ENCODE measurements at regions not wholly inside any gene's neighbourhood (a gene's known extent, or its start where the extent isn't known, plus 50 kb on each side); places are given as distances from the start of the nearest gene placed in this dataset.

DNA sequence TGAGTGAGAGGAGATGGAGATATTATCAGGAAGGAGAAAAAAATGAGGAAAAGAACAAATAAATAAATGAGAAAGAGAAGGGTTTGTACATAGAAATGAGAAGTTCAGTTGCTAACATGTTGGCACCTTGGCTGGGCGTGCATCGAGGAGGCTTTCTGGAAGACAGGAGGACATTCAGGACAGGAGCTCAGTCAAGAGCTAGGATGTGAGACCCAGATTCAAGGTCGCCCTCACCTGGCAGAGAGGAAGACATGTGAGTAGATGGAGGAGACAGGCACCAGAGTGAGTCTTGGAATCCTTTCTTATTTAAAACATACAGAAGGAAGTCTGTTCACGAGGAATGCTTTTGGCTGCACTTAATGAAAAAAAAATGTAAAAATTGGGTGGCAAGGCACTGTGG, 640.9 kb downstream of the NPHP4 start:
- TF ChIP-seq TAF1 (IDR thresholded peaks at IDR 0.05; ENCODE audit: borderline replicate concordance, insufficient read depth, low read length), result no peak
- TF ChIP-seq, protein P1, sequence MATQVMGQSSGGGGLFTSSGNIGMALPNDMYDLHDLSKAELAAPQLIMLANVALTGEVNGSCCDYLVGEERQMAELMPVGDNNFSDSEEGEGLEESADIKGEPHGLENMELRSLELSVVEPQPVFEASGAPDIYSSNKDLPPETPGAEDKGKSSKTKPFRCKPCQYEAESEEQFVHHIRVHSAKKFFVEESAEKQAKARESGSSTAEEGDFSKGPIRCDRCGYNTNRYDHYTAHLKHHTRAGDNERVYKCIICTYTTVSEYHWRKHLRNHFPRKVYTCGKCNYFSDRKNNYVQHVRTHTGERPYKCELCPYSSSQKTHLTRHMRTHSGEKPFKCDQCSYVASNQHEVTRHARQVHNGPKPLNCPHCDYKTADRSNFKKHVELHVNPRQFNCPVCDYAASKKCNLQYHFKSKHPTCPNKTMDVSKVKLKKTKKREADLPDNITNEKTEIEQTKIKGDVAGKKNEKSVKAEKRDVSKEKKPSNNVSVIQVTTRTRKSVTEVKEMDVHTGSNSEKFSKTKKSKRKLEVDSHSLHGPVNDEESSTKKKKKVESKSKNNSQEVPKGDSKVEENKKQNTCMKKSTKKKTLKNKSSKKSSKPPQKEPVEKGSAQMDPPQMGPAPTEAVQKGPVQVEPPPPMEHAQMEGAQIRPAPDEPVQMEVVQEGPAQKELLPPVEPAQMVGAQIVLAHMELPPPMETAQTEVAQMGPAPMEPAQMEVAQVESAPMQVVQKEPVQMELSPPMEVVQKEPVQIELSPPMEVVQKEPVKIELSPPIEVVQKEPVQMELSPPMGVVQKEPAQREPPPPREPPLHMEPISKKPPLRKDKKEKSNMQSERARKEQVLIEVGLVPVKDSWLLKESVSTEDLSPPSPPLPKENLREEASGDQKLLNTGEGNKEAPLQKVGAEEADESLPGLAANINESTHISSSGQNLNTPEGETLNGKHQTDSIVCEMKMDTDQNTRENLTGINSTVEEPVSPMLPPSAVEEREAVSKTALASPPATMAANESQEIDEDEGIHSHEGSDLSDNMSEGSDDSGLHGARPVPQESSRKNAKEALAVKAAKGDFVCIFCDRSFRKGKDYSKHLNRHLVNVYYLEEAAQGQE (IDR thresholded peaks at IDR 0.05; ENCODE audit: insufficient read depth in 1 of 2, low read depth in 2 of 2, low read length in 2 of 2), result no peak
- no peak for TF ChIP-seq FOXP2 (optimal IDR thresholded peaks at IDR 0.05; ENCODE audit: borderline replicate concordance, extremely low read depth, extremely low read length, insufficient read depth)

GRCh38 chr1:5349526-5349925, 642.7 kb downstream of the NPHP4 start:
- no peak for TF ChIP-seq SIN3A (IDR thresholded peaks at IDR 0.05; ENCODE audit: borderline replicate concordance, insufficient read depth, low read length)
- TF ChIP-seq, protein P1 (IDR thresholded peaks at IDR 0.05; ENCODE audit: insufficient read depth in 1 of 2, low read depth in 2 of 2, low read length in 2 of 2), result no peak
- no peak for TF ChIP-seq POLR2AphosphoS5 (IDR thresholded peaks at IDR 0.05; ENCODE audit: low read depth, low read length)
- no peak for TF ChIP-seq FOXP2 (optimal IDR thresholded peaks at IDR 0.05; ENCODE audit: borderline replicate concordance, extremely low read depth, extremely low read length, insufficient read depth)
- TF ChIP-seq TAF1 (IDR thresholded peaks at IDR 0.05; ENCODE audit: borderline replicate concordance, insufficient read depth, low read length), result no peak

DNA sequence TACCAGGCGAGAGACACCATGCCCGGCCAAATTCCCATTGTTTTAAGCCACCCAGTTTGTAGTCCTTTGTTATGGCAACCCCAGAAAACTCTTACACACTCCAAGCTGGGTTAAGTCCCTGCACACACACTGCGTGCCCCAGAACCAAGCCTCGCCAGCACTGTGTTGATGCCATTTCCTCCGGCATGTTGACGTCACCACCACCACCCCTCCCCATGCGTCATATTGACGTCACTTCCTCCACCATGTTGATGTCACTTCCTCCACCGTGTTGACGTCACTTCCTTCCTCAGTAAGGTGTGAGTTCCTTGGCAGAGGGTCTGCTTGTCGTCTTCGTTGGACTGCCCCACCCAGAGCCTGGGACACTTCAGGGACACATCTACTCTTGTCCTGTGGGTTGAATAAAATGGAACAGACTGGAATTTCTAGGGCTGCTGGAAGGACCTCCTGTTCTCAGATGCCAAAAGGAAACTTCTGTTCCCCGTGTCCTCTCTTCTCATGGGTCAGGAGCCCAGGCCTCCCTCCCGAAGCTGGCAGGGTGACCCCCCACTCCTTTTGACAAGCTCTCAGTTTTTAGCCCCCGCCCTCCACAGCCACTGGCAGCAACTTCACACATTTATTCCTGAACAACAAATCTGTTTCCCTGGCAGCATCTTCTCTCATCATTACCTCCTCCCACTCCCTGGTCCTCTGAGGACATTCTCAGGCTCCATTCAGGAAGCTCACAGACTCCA, 643.3 kb downstream of the NPHP4 start:
- TF ChIP-seq POLR2AphosphoS5 (IDR thresholded peaks at IDR 0.05; ENCODE audit: low read depth, low read length) (no peak), SIN3A (IDR thresholded peaks at IDR 0.05; ENCODE audit: borderline replicate concordance, insufficient read depth, low read length) (no peak), TAF1 (IDR thresholded peaks at IDR 0.05; ENCODE audit: borderline replicate concordance, insufficient read depth, low read length) (no peak), FOXP2 (optimal IDR thresholded peaks at IDR 0.05; ENCODE audit: borderline replicate concordance, extremely low read depth, extremely low read length, insufficient read depth) (no peak)
- TF ChIP-seq, protein P1 (IDR thresholded peaks at IDR 0.05; ENCODE audit: insufficient read depth in 1 of 2, low read depth in 2 of 2, low read length in 2 of 2), result no peak

GRCh38 chr1:5347726-5348125, 644.5 kb downstream of the NPHP4 start:
- TF ChIP-seq TAF1 (IDR thresholded peaks at IDR 0.05; ENCODE audit: borderline replicate concordance, insufficient read depth, low read length) (no peak), FOXP2 (optimal IDR thresholded peaks at IDR 0.05; ENCODE audit: borderline replicate concordance, extremely low read depth, extremely low read length, insufficient read depth) (no peak), POLR2AphosphoS5 (IDR thresholded peaks at IDR 0.05; ENCODE audit: low read depth, low read length) (no peak), SIN3A (IDR thresholded peaks at IDR 0.05; ENCODE audit: borderline replicate concordance, insufficient read depth, low read length) (no peak)
- TF ChIP-seq, protein P1 (IDR thresholded peaks at IDR 0.05; ENCODE audit: insufficient read depth in 1 of 2, low read depth in 2 of 2, low read length in 2 of 2), result no peak

Data from PFSK-1 (cell line).